ENCODE measurements at regions not wholly inside any gene's neighbourhood (a gene's known extent, or its start where the extent isn't known, plus 50 kb on each side); places are given as distances from the start of the nearest gene placed in this dataset.

- Histone ChIP-seq H3K4me1 (ENCODE audit: insufficient read depth, low read length) (peaks cover 7% of the 10 kb centered on the region), H3K27me3 (ENCODE audit: insufficient read depth, low read length) (no peaks in the 10 kb centered on the region), H3K4me3 (ENCODE audit: low read length) (no peak overlapping the region), H3K36me3 (ENCODE audit: insufficient read depth, low read length) (no peaks in the 10 kb centered on the region), H3K9me3 (ENCODE audit: low read length) (peaks cover 2% of the 10 kb centered on the region), H2AFZ (ENCODE audit: low read depth, low read length) (peak overlapping the region; percentile 11)
Measured at GRCh38 chr6:141167945-141168344, 964.8 kb upstream of the GJE1 start.

DNA sequence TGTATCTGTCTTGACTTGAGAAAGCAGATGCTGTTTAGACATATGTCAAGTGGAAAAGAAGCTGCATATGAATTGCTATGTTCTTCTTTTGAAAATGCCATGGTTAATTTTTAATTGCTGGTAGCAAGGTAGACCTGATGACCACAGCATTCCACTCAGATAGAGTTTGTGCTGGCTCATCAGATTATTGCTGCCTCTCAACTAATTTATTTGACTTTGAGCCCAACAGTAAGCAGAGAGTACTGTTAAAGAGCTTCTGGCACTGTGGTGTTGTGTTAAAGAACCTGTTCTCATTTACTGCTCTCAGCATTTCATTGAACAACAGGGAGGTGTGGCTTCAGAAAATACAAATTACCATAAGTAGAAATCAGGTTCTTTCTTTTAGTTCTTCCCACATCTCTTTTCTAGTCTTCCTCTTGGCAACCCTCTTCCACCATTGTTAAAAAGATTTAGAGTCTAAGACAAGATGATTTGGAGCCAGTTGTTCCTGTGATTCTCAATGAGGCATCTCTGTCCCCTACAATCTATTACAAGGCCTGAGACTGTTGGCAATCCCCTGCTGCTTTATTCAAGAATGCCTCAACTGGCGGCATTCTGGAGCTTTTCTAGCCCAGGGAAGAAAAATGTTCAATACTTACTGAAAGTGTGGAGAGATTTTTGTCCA is 967.6 kb upstream of the GJE1 start:
- H3K36me3 ChIP-seq (ENCODE audit: insufficient read depth, low read length), result no peaks in the 10 kb centered on the region
- H2AFZ ChIP-seq (ENCODE audit: low read depth, low read length), result peak overlapping the region; percentile 26
- peaks cover 7% of the 10 kb centered on the region for H3K4me1 ChIP-seq (ENCODE audit: insufficient read depth, low read length)
- H3K27me3 ChIP-seq (ENCODE audit: insufficient read depth, low read length), result no peaks in the 10 kb centered on the region
- peaks cover 2% of the 10 kb centered on the region for H3K9me3 ChIP-seq (ENCODE audit: low read length)
- H3K4me3 ChIP-seq (ENCODE audit: low read length), result no peak overlapping the region

- H3K27me3 ChIP-seq (ENCODE audit: insufficient read depth, low read length), result no peaks in the 10 kb centered on the region
- peaks cover 2% of the 10 kb centered on the region for H3K9me3 ChIP-seq (ENCODE audit: low read length)
- H2AFZ ChIP-seq (ENCODE audit: low read depth, low read length), result no peak overlapping the region
- H3K4me1 ChIP-seq (ENCODE audit: insufficient read depth, low read length), result peaks cover 7% of the 10 kb centered on the region
- no peaks in the 10 kb centered on the region for H3K36me3 ChIP-seq (ENCODE audit: insufficient read depth, low read length)
- no peak overlapping the region for H3K4me3 ChIP-seq (ENCODE audit: low read length)
Measured at GRCh38 chr6:141164042-141164743, 968.5 kb upstream of the GJE1 start.

GRCh38 chr6:141163107-141163506 is 969.6 kb upstream of the GJE1 start:
- Histone ChIP-seq H3K27me3 (ENCODE audit: insufficient read depth, low read length) (no peaks in the 10 kb centered on the region), H2AFZ (ENCODE audit: low read depth, low read length) (no peak overlapping the region), H3K36me3 (ENCODE audit: insufficient read depth, low read length) (no peaks in the 10 kb centered on the region), H3K4me3 (ENCODE audit: low read length) (no peak overlapping the region), H3K4me1 (ENCODE audit: insufficient read depth, low read length) (peaks cover 7% of the 10 kb centered on the region), H3K9me3 (ENCODE audit: low read length) (peaks cover under 1% of the 10 kb centered on the region)

DNA sequence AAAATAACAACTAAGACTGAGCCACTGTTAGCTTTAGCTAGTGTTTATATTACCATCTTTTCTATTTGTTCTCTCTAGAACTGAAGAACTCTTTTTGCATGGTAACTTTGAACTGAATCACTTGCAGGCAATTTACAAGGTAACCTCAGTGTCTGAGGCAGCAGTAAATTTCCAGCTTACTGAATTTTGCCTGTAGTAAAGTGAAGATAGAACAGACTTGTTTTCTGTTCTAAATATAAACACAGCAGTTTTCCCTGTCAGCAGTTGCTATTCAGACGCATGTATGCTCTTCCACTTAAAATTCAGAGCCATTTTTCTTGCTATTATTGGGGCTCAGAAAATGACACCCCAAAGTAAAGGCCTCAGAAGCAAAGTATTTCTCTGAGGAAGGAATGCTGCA is 974.0 kb upstream of the GJE1 start:
- no peak overlapping the region for H2AFZ ChIP-seq (ENCODE audit: low read depth, low read length)
- no peaks in the 10 kb centered on the region for H3K4me1 ChIP-seq (ENCODE audit: insufficient read depth, low read length)
- H3K36me3 ChIP-seq (ENCODE audit: insufficient read depth, low read length), result no peaks in the 10 kb centered on the region
- H3K4me3 ChIP-seq (ENCODE audit: low read length), result no peak overlapping the region
- no peaks in the 10 kb centered on the region for H3K27me3 ChIP-seq (ENCODE audit: insufficient read depth, low read length)
- no peaks in the 10 kb centered on the region for H3K9me3 ChIP-seq (ENCODE audit: low read length)

DNA sequence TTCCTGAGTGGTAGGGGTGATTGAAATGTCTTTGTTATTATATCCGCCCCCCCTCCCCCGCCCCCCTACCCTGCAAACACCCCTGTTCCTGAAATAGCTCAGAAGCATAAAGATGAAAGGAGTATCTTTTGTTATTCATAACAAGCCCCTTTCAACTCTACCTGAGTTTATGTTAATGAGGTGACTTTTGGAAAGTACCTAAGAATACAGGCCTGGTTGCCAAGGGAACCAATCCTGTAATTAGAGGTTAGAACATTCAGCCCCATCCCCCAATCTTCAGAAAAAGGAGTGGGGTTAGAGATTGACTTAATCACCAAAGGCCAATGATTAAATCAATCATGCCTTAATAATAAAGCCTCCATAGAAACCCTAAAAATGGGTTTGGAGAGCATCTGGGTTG is 979.2 kb upstream of the GJE1 start:
- Histone ChIP-seq H3K4me1 (ENCODE audit: insufficient read depth, low read length) (peaks cover 4% of the 10 kb centered on the region), H3K36me3 (ENCODE audit: insufficient read depth, low read length) (no peaks in the 10 kb centered on the region), H2AFZ (ENCODE audit: low read depth, low read length) (no peak overlapping the region), H3K4me3 (ENCODE audit: low read length) (no peak overlapping the region), H3K9me3 (ENCODE audit: low read length) (peaks cover under 1% of the 10 kb centered on the region), H3K27me3 (ENCODE audit: insufficient read depth, low read length) (no peaks in the 10 kb centered on the region)

GRCh38 chr6:141152951-141153350 is 979.8 kb upstream of the GJE1 start:
- Histone ChIP-seq H3K27me3 (ENCODE audit: insufficient read depth, low read length) (no peaks in the 10 kb centered on the region), H3K9me3 (ENCODE audit: low read length) (peaks cover 3% of the 10 kb centered on the region), H3K4me3 (ENCODE audit: low read length) (no peak overlapping the region), H2AFZ (ENCODE audit: low read depth, low read length) (no peak overlapping the region), H3K4me1 (ENCODE audit: insufficient read depth, low read length) (peaks cover 4% of the 10 kb centered on the region), H3K36me3 (ENCODE audit: insufficient read depth, low read length) (no peaks in the 10 kb centered on the region)

DNA sequence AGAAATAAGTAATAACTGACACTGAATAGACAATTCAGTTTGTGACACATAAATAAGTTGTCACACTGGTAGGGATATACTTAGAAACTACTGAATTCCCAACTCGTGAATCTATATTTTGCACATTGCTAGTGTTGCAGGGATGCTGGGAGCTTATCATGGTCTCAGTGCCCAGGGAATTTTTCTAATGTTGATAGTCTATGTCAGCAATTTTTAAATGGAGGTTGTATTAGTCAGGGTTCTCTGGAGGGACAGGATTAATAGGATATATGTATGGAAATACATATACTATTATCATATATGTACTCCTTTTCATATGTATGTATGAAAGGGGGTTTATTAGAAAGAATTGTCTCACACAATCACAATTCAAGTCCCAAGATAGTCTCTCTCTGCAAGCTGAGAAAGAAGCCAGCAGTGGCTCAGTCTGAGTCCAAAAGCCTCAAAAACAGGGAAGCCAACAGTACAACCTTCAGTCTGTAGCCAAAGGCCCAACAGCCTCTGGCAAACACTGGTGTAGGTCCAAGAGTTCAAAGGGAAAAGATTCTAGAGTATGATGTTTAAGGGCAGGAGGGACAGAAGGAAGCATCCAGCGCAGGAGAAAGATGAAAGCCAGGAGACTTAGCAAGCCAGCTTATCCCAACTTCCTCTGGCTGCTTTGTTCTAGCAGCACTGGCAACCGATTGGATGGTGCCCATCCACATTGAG is 980.9 kb upstream of the GJE1 start:
- Histone ChIP-seq H2AFZ (ENCODE audit: low read depth, low read length) (no peak overlapping the region), H3K36me3 (ENCODE audit: insufficient read depth, low read length) (no peaks in the 10 kb centered on the region), H3K4me3 (ENCODE audit: low read length) (no peak overlapping the region), H3K9me3 (ENCODE audit: low read length) (peaks cover 3% of the 10 kb centered on the region), H3K27me3 (ENCODE audit: insufficient read depth, low read length) (no peaks in the 10 kb centered on the region), H3K4me1 (ENCODE audit: insufficient read depth, low read length) (peaks cover 4% of the 10 kb centered on the region)

- H3K4me1 ChIP-seq (ENCODE audit: insufficient read depth, low read length), result no peaks in the 10 kb centered on the region
- no peak overlapping the region for H2AFZ ChIP-seq (ENCODE audit: low read depth, low read length)
- no peak overlapping the region for H3K4me3 ChIP-seq (ENCODE audit: low read length)
- no peaks in the 10 kb centered on the region for H3K9me3 ChIP-seq (ENCODE audit: low read length)
- H3K27me3 ChIP-seq (ENCODE audit: insufficient read depth, low read length), result no peaks in the 10 kb centered on the region
- H3K36me3 ChIP-seq (ENCODE audit: insufficient read depth, low read length), result no peaks in the 10 kb centered on the region
Measured at GRCh38 chr6:141141870-141142269, 990.9 kb upstream of the GJE1 start.

DNA sequence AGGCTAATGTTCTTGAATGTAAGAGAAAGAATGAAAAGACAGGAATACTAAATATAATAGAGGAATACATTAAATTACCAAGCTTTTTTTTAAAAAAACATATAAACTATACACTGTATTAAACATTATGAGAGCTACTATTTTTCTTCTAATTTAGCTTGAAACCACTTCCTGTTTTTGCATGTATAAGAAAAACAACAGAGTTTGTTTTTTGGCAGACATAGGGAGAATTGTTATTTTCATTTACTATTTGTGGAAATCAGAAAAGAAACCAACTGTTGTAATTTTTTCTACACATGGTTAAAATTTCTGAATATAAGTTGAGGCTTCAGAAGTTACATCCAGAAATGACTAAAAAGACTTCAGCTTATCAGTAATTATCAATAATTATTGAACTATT is 991.8 kb upstream of the GJE1 start:
- no peaks in the 10 kb centered on the region for H3K9me3 ChIP-seq (ENCODE audit: low read length)
- no peaks in the 10 kb centered on the region for H3K36me3 ChIP-seq (ENCODE audit: insufficient read depth, low read length)
- no peak overlapping the region for H3K4me3 ChIP-seq (ENCODE audit: low read length)

DNA sequence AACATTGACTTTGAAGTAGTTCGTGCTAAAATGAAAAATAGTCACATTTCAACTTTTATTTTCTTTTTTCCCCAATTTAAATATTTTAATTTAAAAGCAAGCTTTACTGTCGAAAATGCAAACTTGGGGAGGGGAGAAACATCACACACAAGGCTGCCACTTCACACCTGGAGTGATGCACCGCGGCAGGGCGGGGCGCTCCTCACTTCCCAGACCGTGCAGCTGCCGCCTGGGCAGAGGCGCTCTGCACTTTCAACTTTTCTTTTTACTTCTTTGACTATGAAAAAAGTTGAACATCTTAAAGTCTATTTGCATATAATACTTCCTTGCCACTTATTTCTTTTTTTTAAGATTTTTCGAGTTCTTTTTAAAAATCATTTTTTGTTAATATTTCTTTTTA is 993.3 kb upstream of the GJE1 start:
- Histone ChIP-seq H3K4me3 (ENCODE audit: low read length) (no peak overlapping the region), H3K27me3 (ENCODE audit: insufficient read depth, low read length) (no peaks in the 10 kb centered on the region), H3K9me3 (ENCODE audit: low read length) (no peaks in the 10 kb centered on the region), H3K36me3 (ENCODE audit: insufficient read depth, low read length) (no peaks in the 10 kb centered on the region), H2AFZ (ENCODE audit: low read depth, low read length) (no peak overlapping the region), H3K4me1 (ENCODE audit: insufficient read depth, low read length) (no peaks in the 10 kb centered on the region)

More for the DNA sequence above, 991.8 kb upstream of the GJE1 start:
- Histone ChIP-seq H3K27me3 (ENCODE audit: insufficient read depth, low read length) (no peaks in the 10 kb centered on the region), H3K4me1 (ENCODE audit: insufficient read depth, low read length) (no peaks in the 10 kb centered on the region), H2AFZ (ENCODE audit: low read depth, low read length) (no peak overlapping the region)

DNA sequence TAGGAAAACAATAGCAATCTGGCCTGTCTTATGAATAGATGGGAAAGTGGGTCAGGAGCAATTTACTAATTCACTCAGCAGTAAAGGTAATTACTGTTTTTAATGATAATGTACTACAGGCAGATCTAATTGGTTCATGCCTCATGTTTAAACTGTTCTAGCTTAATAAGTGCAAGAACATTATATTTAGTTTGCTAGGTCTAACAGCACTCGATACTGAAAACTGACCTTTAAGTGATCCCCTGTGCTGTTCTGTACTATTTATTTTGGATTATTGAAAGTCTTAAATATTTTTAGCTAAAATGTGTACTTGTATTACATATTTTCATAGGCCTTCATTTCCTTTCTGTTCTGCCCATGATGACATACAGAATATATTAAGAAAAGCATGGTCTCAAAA is 998.0 kb upstream of the GJE1 start:
- H2AFZ ChIP-seq (ENCODE audit: low read depth, low read length), result no peak overlapping the region

DNA sequence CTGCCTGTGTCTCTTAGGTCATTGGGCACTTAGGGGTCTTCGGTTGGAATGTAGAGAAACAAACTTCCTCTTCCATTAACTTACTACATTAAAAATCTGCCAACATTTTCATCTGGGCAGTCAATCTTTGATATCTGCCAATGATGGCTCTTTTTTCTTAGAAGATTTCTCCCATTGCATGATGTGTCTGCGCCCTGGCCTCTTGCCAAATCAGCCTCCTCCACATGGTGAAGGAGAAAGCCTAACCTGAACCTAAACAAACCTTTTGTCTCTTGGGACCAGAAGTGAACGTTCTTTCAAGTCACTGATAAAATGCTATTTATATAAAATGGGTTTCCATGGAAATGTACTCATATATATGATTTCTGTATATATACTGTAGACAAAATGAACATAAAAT is 998.9 kb upstream of the GJE1 start:
- Histone ChIP-seq H3K9me3 (ENCODE audit: low read length) (no peaks in the 10 kb centered on the region), H3K36me3 (ENCODE audit: insufficient read depth, low read length) (no peaks in the 10 kb centered on the region), H3K4me1 (ENCODE audit: insufficient read depth, low read length) (no peaks in the 10 kb centered on the region), H2AFZ (ENCODE audit: low read depth, low read length) (no peak overlapping the region), H3K27me3 (ENCODE audit: insufficient read depth, low read length) (no peaks in the 10 kb centered on the region), H3K4me3 (ENCODE audit: low read length) (no peak overlapping the region)

More for the DNA sequence above, 998.0 kb upstream of the GJE1 start:
- H3K36me3 ChIP-seq (ENCODE audit: insufficient read depth, low read length), result no peaks in the 10 kb centered on the region
- no peaks in the 10 kb centered on the region for H3K4me1 ChIP-seq (ENCODE audit: insufficient read depth, low read length)
- no peak overlapping the region for H3K4me3 ChIP-seq (ENCODE audit: low read length)
- no peaks in the 10 kb centered on the region for H3K27me3 ChIP-seq (ENCODE audit: insufficient read depth, low read length)
- no peaks in the 10 kb centered on the region for H3K9me3 ChIP-seq (ENCODE audit: low read length)

Data from neuron (in vitro differentiated cells).